Rectal smooth muscle tissue (tissue), 1 donor: ENCODE measurements at regions not wholly inside any gene's neighbourhood (a gene's known extent, or its start where the extent isn't known, plus 50 kb on each side); places are given as distances from the start of the nearest gene placed in this dataset.
"Not testable (repeated sequence)": the region's sequence is repeated elsewhere in the genome, so short reads cannot be mapped to it uniquely, and the experiment has no call there.

Experiments used
- H3K27ac ChIP-seq: one replicate; pipeline ENCODE4 v1.7.0; 2013; ENCODE audit warnings: low read depth, low read length, inconsistent platforms
- H3K27me3 ChIP-seq: one replicate; pipeline ENCODE4 v1.7.0; 2013; ENCODE audit warnings: low read length; ENCODE audit not compliant: control insufficient read depth, insufficient read depth
- H3K36me3 ChIP-seq: one replicate; pipeline ENCODE4 v1.7.0; 2013; ENCODE audit warnings: low read length; ENCODE audit not compliant: control insufficient read depth, insufficient read depth
- H3K4me1 ChIP-seq: one replicate; pipeline ENCODE4 v1.7.0; 2013; ENCODE audit warnings: low read length; ENCODE audit not compliant: control insufficient read depth, insufficient read depth
- H3K4me3 ChIP-seq: one replicate; pipeline ENCODE4 v1.7.0; 2013; ENCODE audit warnings: low read length
- H3K9ac ChIP-seq: one replicate; pipeline ENCODE4 v1.7.0; 2013; ENCODE audit warnings: low read length

- Histone ChIP-seq H3K4me3 (no peak overlapping the region), H3K9ac (no peak overlapping the region), H3K27me3 (no peaks in the 10 kb centered on the region), H3K36me3 (no peaks in the 10 kb centered on the region), H3K27ac (no peak overlapping the region), H3K4me1 (no peaks in the 10 kb centered on the region)
Measured at GRCh38 chr10:125424191-125424847, 258.6 kb downstream of the TEX36 start.

- H3K27ac ChIP-seq: no peak overlapping the region
- no peaks in the 10 kb centered on the region for H3K4me1 ChIP-seq
- H3K27me3 ChIP-seq: no peaks in the 10 kb centered on the region
- no peak overlapping the region for H3K9ac ChIP-seq
- no peaks in the 10 kb centered on the region for H3K36me3 ChIP-seq
- H3K4me3 ChIP-seq: no peak overlapping the region
Measured at GRCh38 chr10:125423569-125423968, 259.4 kb downstream of the TEX36 start.

- H3K4me1 ChIP-seq: no peaks in the 10 kb centered on the region
- no peak overlapping the region for H3K4me3 ChIP-seq
- no peaks in the 10 kb centered on the region for H3K27me3 ChIP-seq
- no peaks in the 10 kb centered on the region for H3K36me3 ChIP-seq
- no peak overlapping the region for H3K27ac ChIP-seq
- no peak overlapping the region for H3K9ac ChIP-seq
Measured at GRCh38 chr10:125419831-125420230, 259.5 kb upstream of the CTBP2 start.

GRCh38 chr10:125419146-125419545, 258.8 kb upstream of the CTBP2 start:
- Histone ChIP-seq H3K4me3 (no peak overlapping the region), H3K36me3 (no peaks in the 10 kb centered on the region), H3K27ac (no peak overlapping the region), H3K27me3 (no peaks in the 10 kb centered on the region), H3K4me1 (peaks cover 2% of the 10 kb centered on the region), H3K9ac (no peak overlapping the region)

- Histone ChIP-seq H3K27ac (no peak overlapping the region), H3K4me1 (peaks cover 2% of the 10 kb centered on the region), H3K4me3 (no peak overlapping the region), H3K27me3 (no peaks in the 10 kb centered on the region), H3K9ac (no peak overlapping the region), H3K36me3 (no peaks in the 10 kb centered on the region)
Measured at GRCh38 chr10:125417605-125418004, 257.2 kb upstream of the CTBP2 start.

- Histone ChIP-seq H3K9ac (no peak overlapping the region), H3K4me1 (peaks cover 2% of the 10 kb centered on the region), H3K4me3 (no peak overlapping the region), H3K27me3 (no peaks in the 10 kb centered on the region), H3K36me3 (no peaks in the 10 kb centered on the region), H3K27ac (no peak overlapping the region)
Measured at GRCh38 chr10:125415964-125416363, 255.6 kb upstream of the CTBP2 start.

GRCh38 chr10:125415006-125415633, 254.8 kb upstream of the CTBP2 start:
- Histone ChIP-seq H3K27me3 (no peaks in the 10 kb centered on the region), H3K9ac (no peak overlapping the region), H3K27ac (no peak overlapping the region), H3K36me3 (no peaks in the 10 kb centered on the region), H3K4me1 (peaks cover 2% of the 10 kb centered on the region), H3K4me3 (no peak overlapping the region)

GRCh38 chr10:125411724-125412123, 251.4 kb upstream of the CTBP2 start:
- Histone ChIP-seq H3K36me3 (no peaks in the 10 kb centered on the region), H3K4me1 (peaks cover 2% of the 10 kb centered on the region), H3K27me3 (no peaks in the 10 kb centered on the region)

GRCh38 chr10:125409756-125410155, 249.4 kb upstream of the CTBP2 start:
- Histone ChIP-seq H3K36me3 (no peaks in the 10 kb centered on the region), H3K4me3 (no peak overlapping the region), H3K4me1 (peaks cover 2% of the 10 kb centered on the region), H3K27ac (no peak overlapping the region), H3K27me3 (no peaks in the 10 kb centered on the region), H3K9ac (no peak overlapping the region)

More at GRCh38 chr10:125411724-125412123, 251.4 kb upstream of the CTBP2 start:
- H3K4me3 ChIP-seq: no peak overlapping the region
- H3K27ac ChIP-seq: no peak overlapping the region
- H3K9ac ChIP-seq: no peak overlapping the region

- H3K27me3 ChIP-seq: no peaks in the 10 kb centered on the region
- no peaks in the 10 kb centered on the region for H3K36me3 ChIP-seq
- no peaks in the 10 kb centered on the region for H3K4me1 ChIP-seq
- H3K27ac ChIP-seq: no peak overlapping the region
- H3K9ac ChIP-seq: no peak overlapping the region
- no peak overlapping the region for H3K4me3 ChIP-seq
Measured at GRCh38 chr10:125407557-125407956, 247.2 kb upstream of the CTBP2 start.

GRCh38 chr10:125407000-125407502, 246.7 kb upstream of the CTBP2 start:
- Histone ChIP-seq H3K9ac (no peak overlapping the region), H3K27ac (no peak overlapping the region), H3K4me3 (no peak overlapping the region), H3K36me3 (no peaks in the 10 kb centered on the region), H3K27me3 (no peaks in the 10 kb centered on the region), H3K4me1 (no peaks in the 10 kb centered on the region)

GRCh38 chr10:125404902-125405301, 244.5 kb upstream of the CTBP2 start:
- not testable (repeated sequence) for H3K36me3 ChIP-seq, H3K27me3 ChIP-seq, H3K4me1 ChIP-seq, H3K9ac ChIP-seq, H3K27ac ChIP-seq, H3K4me3 ChIP-seq

- Histone ChIP-seq H3K27ac (no peak overlapping the region), H3K27me3 (no peaks in the 10 kb centered on the region), H3K36me3 (no peaks in the 10 kb centered on the region), H3K4me3 (no peak overlapping the region), H3K9ac (no peak overlapping the region), H3K4me1 (no peaks in the 10 kb centered on the region)
Measured at GRCh38 chr10:125401462-125401861, 241.1 kb upstream of the CTBP2 start.
